Stimulated activated naive CD8-positive, alpha-beta T cell treated with anti-CD3 and anti-CD28 coated beads, Interleukin-15, Interleukin-2, amounts not matched to agents 100 ng/mL and 50 ng/mL, for 24 hours (primary cell): ENCODE measurements at regions not wholly inside any gene's neighbourhood (a gene's known extent, or its start where the extent isn't known, plus 50 kb on each side); places are given as distances from the start of the nearest gene placed in this dataset.
"Not testable (repeated sequence)": the region's sequence is repeated elsewhere in the genome, so short reads cannot be mapped to it uniquely, and the experiment has no call there.

Source experiments
- H3K27ac Mint-ChIP-seq: one replicate; pipeline ENCODE4 v1.8.0; 2021; ENCODE audit warnings: mild to moderate bottlenecking, mixed read lengths
- H3K27me3 Mint-ChIP-seq: one replicate; pipeline ENCODE4 v1.8.0; 2021; ENCODE audit warnings: mixed read lengths
- H3K36me3 Mint-ChIP-seq: one replicate; pipeline ENCODE4 v1.8.0; 2021; ENCODE audit warnings: low read depth, mixed read lengths
- H3K4me1 Mint-ChIP-seq: one replicate; pipeline ENCODE4 v1.8.0; 2021; ENCODE audit warnings: low read depth, mixed read lengths
- H3K4me3 Mint-ChIP-seq: one replicate; pipeline ENCODE4 v1.8.0; 2021; ENCODE audit warnings: mild to moderate bottlenecking, mixed read lengths
- H3K9me3 Mint-ChIP-seq: one replicate; pipeline ENCODE4 v1.8.0; 2021; ENCODE audit warnings: mixed read lengths

GRCh38 chr15:38635170-38635569 is 70.6 kb upstream of the RASGRP1 start:
- Mint-ChIP-seq H3K4me1 (peaks cover 49% of the 10 kb centered on the region), H3K27me3 (no peaks in the 10 kb centered on the region), H3K4me3 (no peak overlapping the region), H3K27ac (no peak overlapping the region), H3K9me3 (no peaks in the 10 kb centered on the region), H3K36me3 (no peaks in the 10 kb centered on the region)

GRCh38 chr15:38636597-38636996 is 72.0 kb upstream of the RASGRP1 start:
- no peak overlapping the region for H3K27ac Mint-ChIP-seq
- no peak overlapping the region for H3K4me3 Mint-ChIP-seq
- H3K9me3 Mint-ChIP-seq = peaks cover 7% of the 10 kb centered on the region
- H3K27me3 Mint-ChIP-seq = no peaks in the 10 kb centered on the region
- peaks cover 35% of the 10 kb centered on the region for H3K4me1 Mint-ChIP-seq
- H3K36me3 Mint-ChIP-seq = no peaks in the 10 kb centered on the region

DNA sequence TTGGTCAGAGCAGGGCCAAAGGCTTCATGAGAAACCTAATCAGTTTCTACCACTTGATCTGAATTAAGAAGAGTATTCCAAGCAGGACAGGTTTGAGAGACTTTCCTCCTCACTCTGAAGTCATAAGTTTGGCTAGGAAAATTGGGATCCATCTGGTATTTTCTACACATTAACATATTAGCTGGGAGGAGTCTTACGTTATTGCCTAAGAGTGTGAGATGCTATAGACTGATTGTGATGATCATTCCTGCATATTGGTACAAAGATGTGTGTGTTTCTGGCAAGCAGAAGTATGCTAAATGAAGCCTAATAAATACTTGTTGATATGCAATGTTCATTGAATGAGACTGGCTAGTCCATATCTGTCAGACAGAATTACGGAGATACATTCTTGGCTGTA is 73.5 kb upstream of the RASGRP1 start:
- H3K27ac Mint-ChIP-seq = no peak overlapping the region
- peaks cover 7% of the 10 kb centered on the region for H3K9me3 Mint-ChIP-seq
- H3K4me1 Mint-ChIP-seq = peaks cover 27% of the 10 kb centered on the region
- no peaks in the 10 kb centered on the region for H3K36me3 Mint-ChIP-seq
- no peak overlapping the region for H3K4me3 Mint-ChIP-seq
- no peaks in the 10 kb centered on the region for H3K27me3 Mint-ChIP-seq

- peaks cover 34% of the 10 kb centered on the region for H3K4me1 Mint-ChIP-seq
These were observed 74.2 kb upstream of the RASGRP1 start for GRCh38 chr15:38638811-38639210.

GRCh38 chr15:38642689-38643270 is 78.2 kb upstream of the RASGRP1 start:
- Mint-ChIP-seq H3K27ac (no peak overlapping the region), H3K9me3 (peaks cover 7% of the 10 kb centered on the region), H3K36me3 (peaks cover 6% of the 10 kb centered on the region), H3K4me1 (peaks cover 57% of the 10 kb centered on the region), H3K4me3 (no peak overlapping the region), H3K27me3 (no peaks in the 10 kb centered on the region)

More at GRCh38 chr15:38638811-38639210, 74.2 kb upstream of the RASGRP1 start:
- Mint-ChIP-seq H3K27ac (peak overlapping the region; percentile 5), H3K9me3 (peaks cover 7% of the 10 kb centered on the region), H3K27me3 (no peaks in the 10 kb centered on the region), H3K4me3 (no peak overlapping the region), H3K36me3 (no peaks in the 10 kb centered on the region)

DNA sequence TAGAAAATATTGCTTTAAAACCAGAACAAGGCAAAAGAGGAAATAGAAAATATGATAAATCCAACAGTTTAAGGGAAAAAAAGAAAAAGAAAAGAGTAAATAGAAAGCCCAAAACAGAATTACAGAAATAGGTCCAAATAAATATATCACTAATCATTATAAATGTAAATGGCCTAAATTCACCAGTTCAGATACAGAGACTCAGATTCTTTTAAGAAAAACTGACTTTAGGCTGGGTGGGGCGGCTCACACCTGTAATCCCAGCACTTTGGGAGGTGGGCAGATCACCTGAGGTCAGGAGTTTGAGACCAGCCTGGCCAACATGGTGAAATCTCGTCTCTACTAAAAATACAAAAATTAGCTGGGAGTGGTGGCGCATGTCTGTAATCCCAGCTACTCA is 79.7 kb upstream of the RASGRP1 start:
- H3K27ac Mint-ChIP-seq, H3K27me3 Mint-ChIP-seq, H3K9me3 Mint-ChIP-seq, H3K36me3 Mint-ChIP-seq, H3K4me3 Mint-ChIP-seq: not testable (repeated sequence)
- H3K4me1 Mint-ChIP-seq = peaks cover 54% of the 10 kb centered on the region

DNA sequence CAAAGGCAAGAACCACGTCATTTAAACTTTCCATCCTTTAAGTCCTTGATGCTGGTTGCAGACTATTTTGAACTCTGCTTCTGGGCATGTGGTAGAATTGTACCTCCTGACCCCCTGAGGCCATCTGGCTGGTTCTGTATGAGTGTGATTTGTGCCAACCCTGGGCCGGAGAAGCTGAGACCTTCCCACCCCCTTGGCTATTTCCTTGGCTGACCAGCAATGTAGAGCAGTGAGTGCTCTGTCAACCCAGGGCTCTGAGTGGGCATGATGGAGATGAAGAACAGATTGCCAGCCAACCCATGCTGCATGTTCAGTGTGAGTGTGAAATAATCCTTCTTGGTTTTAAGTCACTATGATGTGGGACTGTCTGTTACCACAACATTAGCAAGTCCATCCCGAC is 82.1 kb upstream of the RASGRP1 start:
- Mint-ChIP-seq H3K27me3 (no peaks in the 10 kb centered on the region), H3K36me3 (peaks cover 11% of the 10 kb centered on the region), H3K4me1 (peaks cover 74% of the 10 kb centered on the region), H3K9me3 (no peaks in the 10 kb centered on the region), H3K27ac (peak overlapping the region; percentile 65), H3K4me3 (no peak overlapping the region)

GRCh38 chr15:38647683-38648082 is 83.1 kb upstream of the RASGRP1 start:
- Mint-ChIP-seq H3K27ac (no peak overlapping the region), H3K4me1 (peaks cover 83% of the 10 kb centered on the region), H3K9me3 (no peaks in the 10 kb centered on the region)

DNA sequence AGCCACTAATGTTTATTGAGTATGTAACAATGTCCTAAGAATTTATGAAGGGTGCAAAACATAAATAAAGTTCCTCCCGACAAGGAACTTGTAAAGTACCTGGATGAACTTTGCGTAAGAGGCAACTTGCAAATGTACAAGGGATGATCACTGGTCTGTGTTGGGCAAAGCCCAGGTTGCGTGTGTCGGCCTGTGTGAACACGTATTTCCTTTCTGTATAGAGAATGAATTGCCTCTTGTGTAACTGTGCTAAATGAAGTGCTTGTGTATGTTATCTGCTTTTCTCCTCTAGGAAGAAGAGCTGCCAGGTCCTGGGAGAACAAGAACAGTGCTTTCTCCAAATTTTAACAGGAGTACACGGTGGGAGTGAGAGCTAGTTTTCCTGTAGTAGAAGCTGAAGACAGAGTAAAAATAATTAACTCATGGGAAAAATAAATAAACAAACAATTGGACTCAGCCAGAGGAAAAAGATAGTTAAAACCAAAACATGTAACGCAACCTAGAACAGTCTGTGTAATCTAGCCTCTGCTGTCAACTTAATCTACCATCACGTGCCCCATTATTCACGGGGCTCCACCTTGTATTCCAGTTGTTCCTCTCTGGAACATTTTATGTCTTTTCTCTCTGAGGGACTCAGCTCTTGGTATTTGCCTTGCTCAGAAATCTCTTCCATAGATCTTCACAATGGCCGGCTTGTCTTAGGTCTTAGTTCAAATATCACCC is 83.7 kb upstream of the RASGRP1 start:
- Mint-ChIP-seq H3K9me3 (no peaks in the 10 kb centered on the region), H3K4me3 (no peak overlapping the region), H3K4me1 (peaks cover 83% of the 10 kb centered on the region), H3K36me3 (peaks cover 11% of the 10 kb centered on the region), H3K27ac (peak overlapping the region; percentile 3), H3K27me3 (no peaks in the 10 kb centered on the region)

More at GRCh38 chr15:38647683-38648082, 83.1 kb upstream of the RASGRP1 start:
- H3K27me3 Mint-ChIP-seq = no peaks in the 10 kb centered on the region
- H3K36me3 Mint-ChIP-seq = peaks cover 11% of the 10 kb centered on the region
- no peak overlapping the region for H3K4me3 Mint-ChIP-seq

DNA sequence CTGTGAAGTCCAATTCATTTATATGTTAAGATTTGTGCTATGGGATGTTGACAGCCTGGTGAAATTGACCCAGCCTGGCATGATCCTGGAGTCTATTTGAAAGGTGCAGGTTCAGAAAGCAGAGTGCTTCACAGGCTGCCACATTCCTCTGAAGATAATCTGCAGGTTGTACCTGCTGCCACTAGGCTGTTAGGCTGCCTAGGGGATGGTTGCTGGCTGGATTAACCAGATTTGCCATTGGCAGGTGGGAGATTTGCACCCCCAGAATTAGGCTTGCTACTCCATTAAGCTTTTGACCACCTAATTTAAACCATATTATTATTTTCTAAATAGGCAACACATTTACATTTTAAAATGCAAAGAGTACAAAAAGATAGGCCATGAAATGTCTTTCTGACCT is 85.8 kb upstream of the RASGRP1 start:
- no peak overlapping the region for H3K4me3 Mint-ChIP-seq
- no peak overlapping the region for H3K27ac Mint-ChIP-seq

GRCh38 chr15:38650936-38651327 is 86.3 kb upstream of the RASGRP1 start:
- H3K27me3 Mint-ChIP-seq = no peaks in the 10 kb centered on the region
- no peaks in the 10 kb centered on the region for H3K9me3 Mint-ChIP-seq
- peaks cover 5% of the 10 kb centered on the region for H3K36me3 Mint-ChIP-seq
- H3K4me1 Mint-ChIP-seq = peaks cover 88% of the 10 kb centered on the region
- peak overlapping the region; percentile 81 for H3K27ac Mint-ChIP-seq
- H3K4me3 Mint-ChIP-seq = peak overlapping the region; percentile 70

More for the DNA sequence above, 85.8 kb upstream of the RASGRP1 start:
- Mint-ChIP-seq H3K9me3 (no peaks in the 10 kb centered on the region), H3K36me3 (peaks cover 6% of the 10 kb centered on the region), H3K4me1 (peaks cover 84% of the 10 kb centered on the region), H3K27me3 (no peaks in the 10 kb centered on the region)

- Mint-ChIP-seq H3K27me3 (no peaks in the 10 kb centered on the region), H3K9me3 (no peaks in the 10 kb centered on the region), H3K36me3 (peaks cover 5% of the 10 kb centered on the region), H3K27ac (peak overlapping the region; percentile 81), H3K4me1 (peaks cover 88% of the 10 kb centered on the region), H3K4me3 (peak overlapping the region; percentile 70)
These were observed 86.9 kb upstream of the RASGRP1 start for GRCh38 chr15:38651328-38652038.

DNA sequence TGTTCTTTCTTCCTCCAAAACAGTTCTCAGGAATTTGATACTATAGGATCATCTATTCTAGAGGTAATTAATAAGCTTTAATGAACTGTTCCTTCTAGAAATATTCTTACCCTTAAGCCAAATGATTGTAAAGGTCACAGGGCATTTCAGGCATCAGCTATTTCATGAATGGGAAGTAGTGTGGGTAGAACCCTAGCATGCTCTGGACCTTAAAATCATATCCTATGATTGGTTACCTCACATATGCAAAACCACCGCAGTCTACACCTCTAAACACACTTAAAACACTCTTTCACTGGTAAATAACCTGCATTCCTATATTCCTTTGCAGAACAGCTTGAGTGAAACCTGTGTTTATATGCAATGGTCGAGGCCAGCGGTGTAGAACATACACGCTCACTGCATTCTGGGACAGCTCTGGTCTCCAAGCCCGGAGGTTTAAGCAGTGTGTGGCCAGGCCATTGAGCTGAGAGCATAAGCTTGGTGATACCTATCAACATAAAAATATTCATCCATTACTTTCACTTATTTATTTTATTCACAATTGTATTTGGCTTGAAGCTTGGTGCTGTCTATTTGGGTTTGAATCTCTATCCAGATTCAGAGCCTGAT is 87.7 kb upstream of the RASGRP1 start:
- peaks cover 85% of the 10 kb centered on the region for H3K4me1 Mint-ChIP-seq
- peak overlapping the region; percentile 86 for H3K27ac Mint-ChIP-seq
- H3K27me3 Mint-ChIP-seq = no peaks in the 10 kb centered on the region
- H3K4me3 Mint-ChIP-seq = peak overlapping the region; percentile 70
- no peaks in the 10 kb centered on the region for H3K9me3 Mint-ChIP-seq
- peaks cover 5% of the 10 kb centered on the region for H3K36me3 Mint-ChIP-seq

GRCh38 chr15:38652998-38653397 is 88.4 kb upstream of the RASGRP1 start:
- Mint-ChIP-seq H3K9me3 (no peaks in the 10 kb centered on the region), H3K4me3 (peak overlapping the region; percentile 70), H3K27ac (peak overlapping the region; percentile 86), H3K4me1 (peaks cover 79% of the 10 kb centered on the region), H3K36me3 (peaks cover 5% of the 10 kb centered on the region), H3K27me3 (no peaks in the 10 kb centered on the region)

- Mint-ChIP-seq H3K9me3 (no peaks in the 10 kb centered on the region), H3K36me3 (no peaks in the 10 kb centered on the region), H3K27ac (peak overlapping the region; percentile 19), H3K27me3 (no peaks in the 10 kb centered on the region), H3K4me3 (no peak overlapping the region), H3K4me1 (peaks cover 75% of the 10 kb centered on the region)
These were observed 93.8 kb upstream of the RASGRP1 start for GRCh38 chr15:38658431-38658830.
